GM23338 (cell line): ENCODE measurements at regions not wholly inside any gene's neighbourhood (a gene's known extent, or its start where the extent isn't known, plus 50 kb on each side); places are given as distances from the start of the nearest gene placed in this dataset.

Experiments
- CREB1 ChIP-seq: fragments of 250-450 bp; sonication (Bioruptor Pico); IDR thresholded peaks from 2 replicates; pipeline ENCODE4 v1.5.0; 2020; ENCODE audit warnings: low read depth, mild to moderate bottlenecking, moderate library complexity
- CTCF ChIP-seq, 2 experiments: fragments of 200-600 bp in 1 of 2; sonication (generic) in 1 of 2; conservative IDR thresholded peaks; 2 replicates each; pipeline versions ENCODE4 v1.5.1 to v1.6.1; 2016 to 2017; ENCODE audit warnings: antibody characterized with exemption in 2 of 2, low read depth in 2 of 2, mild to moderate bottlenecking in 2 of 2, moderate library complexity in 1 of 2
- EZH2 ChIP-seq: fragments of 200-600 bp; sonication (generic); IDR thresholded peaks from one replicate; pipeline ENCODE4 v1.8.0; 2017; ENCODE audit warnings: antibody characterized with exemption, mild to moderate bottlenecking, low read depth; ENCODE audit not compliant: unreplicated experiment
- EZH2phosphoT487 ChIP-seq: fragments of 200-600 bp; sonication (generic); IDR thresholded peaks from one replicate; pipeline ENCODE4 v1.8.1; 2018; ENCODE audit warnings: antibody characterized with exemption; ENCODE audit not compliant: unreplicated experiment
- NANOG ChIP-seq: IDR thresholded peaks from 2 replicates; pipeline ENCODE4 v1.6.1; 2016; ENCODE audit warnings: antibody characterized with exemption, borderline replicate concordance
- REST ChIP-seq: IDR thresholded peaks from one replicate; pipeline ENCODE4 v1.6.1; 2018; ENCODE audit warnings: antibody characterized with exemption; ENCODE audit not compliant: unreplicated experiment
- STAT1 ChIP-seq: IDR thresholded peaks from one replicate; pipeline ENCODE4 v1.6.1; 2016; ENCODE audit warnings: antibody characterized with exemption; ENCODE audit not compliant: unreplicated experiment
- ZNF462 ChIP-seq: fragments of 250-450 bp; sonication (Bioruptor Pico); IDR thresholded peaks from 2 replicates; pipeline ENCODE4 v1.5.0; 2020; ENCODE audit warnings: mild to moderate bottlenecking, moderate library complexity

DNA sequence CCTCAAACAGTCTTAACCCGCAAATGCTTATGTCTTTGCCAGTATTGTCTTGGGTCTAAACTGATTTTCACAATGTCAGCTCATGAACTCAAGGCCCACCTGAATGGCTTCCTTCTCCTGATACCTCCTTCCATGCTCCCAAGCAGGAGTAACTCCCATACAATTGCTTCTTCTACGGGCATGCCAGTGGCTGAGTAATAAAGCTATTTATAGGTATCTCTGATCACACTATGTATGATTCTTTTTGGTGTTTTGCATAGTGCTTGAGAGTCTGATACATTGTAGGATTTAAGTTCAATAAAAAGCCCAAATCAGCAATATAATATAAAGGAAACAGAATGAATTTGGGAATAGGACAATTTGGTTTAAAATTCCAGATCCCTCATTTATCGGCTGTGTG is 235.0 kb upstream of the DCN start (continued):
- no peak for TF ChIP-seq ZNF462 (CRISPR knock-in tag)
- TF ChIP-seq NANOG = no peak
- no peak for TF ChIP-seq CREB1 (CRISPR knock-in tag)
- no peak for TF ChIP-seq STAT1
- TF ChIP-seq EZH2 = no peak
- TF ChIP-seq CTCF (conservative IDR thresholded peaks at IDR 0.05; ENCODE audit: low read depth in 2 of 2) = no peak
- TF ChIP-seq EZH2phosphoT487 = no peak
- no peak for TF ChIP-seq REST
